Cardiac muscle cell (in vitro differentiated cells and primary cell): ENCODE measurements at regions not wholly inside any gene's neighbourhood (a gene's known extent, or its start where the extent isn't known, plus 50 kb on each side); places are given as distances from the start of the nearest gene placed in this dataset.
A peak's percentile ranks its signal among the peaks of the same experiment; 100 is the strongest.
"Not testable (repeated sequence)": the region's sequence is repeated elsewhere in the genome, so short reads cannot be mapped to it uniquely, and the experiment has no call there.

Experiments used
- DNase-seq, 2 donors: peaks; one replicate each; pipeline versions ENCODE4 v3.0.0 to v3.0.0-alpha.2; 2010 to 2017; ENCODE audit warnings: low read depth in 1 of 2, low spot score in 1 of 2
- H3K27ac ChIP-seq: fragments of 200-600 bp; sonication (generic); 2 replicates; pipeline ENCODE4 v1.5.1; 2016
- H3K27me3 ChIP-seq: fragments of 200-600 bp; sonication (generic); 2 replicates; pipeline ENCODE4 v1.6.0; 2016; ENCODE audit warnings: control low read depth
- H3K36me3 ChIP-seq: fragments of 200-600 bp; sonication (generic); 2 replicates; pipeline ENCODE4 v1.5.1; 2016; ENCODE audit warnings: control low read depth
- H3K4me1 ChIP-seq: fragments of 200-600 bp; sonication (generic); 2 replicates; pipeline ENCODE4 v1.8.1; 2017; ENCODE audit warnings: low read depth, mild to moderate bottlenecking, mixed run types
- H3K4me3 ChIP-seq: fragments of 200-600 bp; sonication (generic); 2 replicates; pipeline ENCODE4 v1.5.1; 2016; ENCODE audit warnings: mild to moderate bottlenecking
- H3K9me3 ChIP-seq: fragments of 200-600 bp; sonication (generic); 2 replicates; pipeline ENCODE4 v1.5.1; 2017; ENCODE audit warnings: low read depth, mild to moderate bottlenecking, control low read depth
- TF ChIP-seq, protein P1 (sequence below): IDR thresholded peaks from 2 replicates; pipeline ENCODE4 v1.5.1; 2012; ENCODE audit warnings: low read depth, mild to moderate bottlenecking, low read length

DNA sequence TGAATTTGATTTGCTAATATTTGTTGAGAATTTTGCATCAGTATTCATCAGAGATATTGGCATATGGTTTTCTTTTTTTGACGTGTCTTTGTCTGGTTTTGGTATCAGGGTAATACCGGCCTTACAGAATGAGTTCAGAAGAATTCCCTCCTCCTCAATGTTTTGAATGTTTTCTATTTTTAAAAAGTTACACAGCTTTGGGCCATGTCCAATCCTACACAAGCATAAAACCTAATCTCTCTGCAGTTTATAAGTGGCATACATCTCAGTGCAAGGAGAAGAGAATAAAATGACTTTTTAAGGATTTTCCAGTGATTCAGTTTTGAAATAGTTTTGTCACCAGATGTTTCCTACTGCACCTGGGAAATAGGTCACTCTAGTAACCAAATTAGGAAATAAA is 185.5 kb downstream of the COL12A1 start:
- TF ChIP-seq, protein P1, sequence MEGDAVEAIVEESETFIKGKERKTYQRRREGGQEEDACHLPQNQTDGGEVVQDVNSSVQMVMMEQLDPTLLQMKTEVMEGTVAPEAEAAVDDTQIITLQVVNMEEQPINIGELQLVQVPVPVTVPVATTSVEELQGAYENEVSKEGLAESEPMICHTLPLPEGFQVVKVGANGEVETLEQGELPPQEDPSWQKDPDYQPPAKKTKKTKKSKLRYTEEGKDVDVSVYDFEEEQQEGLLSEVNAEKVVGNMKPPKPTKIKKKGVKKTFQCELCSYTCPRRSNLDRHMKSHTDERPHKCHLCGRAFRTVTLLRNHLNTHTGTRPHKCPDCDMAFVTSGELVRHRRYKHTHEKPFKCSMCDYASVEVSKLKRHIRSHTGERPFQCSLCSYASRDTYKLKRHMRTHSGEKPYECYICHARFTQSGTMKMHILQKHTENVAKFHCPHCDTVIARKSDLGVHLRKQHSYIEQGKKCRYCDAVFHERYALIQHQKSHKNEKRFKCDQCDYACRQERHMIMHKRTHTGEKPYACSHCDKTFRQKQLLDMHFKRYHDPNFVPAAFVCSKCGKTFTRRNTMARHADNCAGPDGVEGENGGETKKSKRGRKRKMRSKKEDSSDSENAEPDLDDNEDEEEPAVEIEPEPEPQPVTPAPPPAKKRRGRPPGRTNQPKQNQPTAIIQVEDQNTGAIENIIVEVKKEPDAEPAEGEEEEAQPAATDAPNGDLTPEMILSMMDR, result no peak
- H3K27me3 ChIP-seq, result no peaks in the 10 kb centered on the region
- no peaks in the 10 kb centered on the region for H3K4me1 ChIP-seq
- H3K4me3 ChIP-seq, result no peak overlapping the region
- DNase-seq, result no peak
- no peaks in the 10 kb centered on the region for H3K9me3 ChIP-seq
- H3K27ac ChIP-seq, result no peak overlapping the region
- no peaks in the 10 kb centered on the region for H3K36me3 ChIP-seq

DNA sequence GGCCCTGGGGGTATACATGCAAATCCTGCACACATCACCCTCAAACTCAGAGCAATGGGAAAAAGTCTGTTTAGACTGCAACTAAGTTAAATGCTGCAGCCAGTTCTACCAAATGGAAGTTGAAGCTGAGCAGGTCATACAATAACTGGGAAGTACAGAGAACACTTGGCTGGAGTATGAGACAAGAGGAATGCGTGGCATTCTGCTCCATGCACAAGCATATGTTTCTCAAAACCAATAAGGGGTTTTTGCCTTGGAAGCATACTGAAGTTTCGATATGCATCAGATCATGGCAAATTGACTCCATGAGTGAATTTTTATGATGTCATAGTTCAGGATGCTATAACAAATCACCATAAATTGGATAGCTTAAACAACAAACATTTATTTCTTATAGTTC is 193.8 kb downstream of the COL12A1 start:
- no peaks in the 10 kb centered on the region for H3K36me3 ChIP-seq
- DNase-seq, result peak in 1 of 2 donors; percentile 18
- no peak overlapping the region for H3K4me3 ChIP-seq
- H3K27ac ChIP-seq, result no peak overlapping the region
- no peaks in the 10 kb centered on the region for H3K9me3 ChIP-seq
- TF ChIP-seq, protein P1, result no peak
- no peaks in the 10 kb centered on the region for H3K4me1 ChIP-seq
- no peaks in the 10 kb centered on the region for H3K27me3 ChIP-seq

DNA sequence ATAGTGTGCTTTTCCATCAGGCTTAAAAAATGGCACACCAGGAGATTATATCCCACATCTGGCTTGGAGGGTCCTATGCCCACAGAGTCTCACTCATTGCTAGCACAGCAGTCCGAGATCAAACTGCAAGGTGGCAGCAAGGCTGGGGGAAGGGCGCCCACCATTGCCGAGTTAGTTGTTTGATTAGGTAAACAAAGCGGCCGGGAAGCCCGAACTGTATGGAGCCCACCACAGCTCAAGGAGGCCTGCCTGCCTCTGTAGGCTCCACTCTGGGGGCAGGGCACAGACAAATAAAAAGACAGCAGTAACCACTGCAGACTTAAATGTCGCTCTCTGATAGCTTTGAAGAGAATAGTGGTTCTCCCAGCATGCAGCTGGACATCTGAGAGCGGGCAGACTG is 201.9 kb downstream of the COL12A1 start:
- H3K27ac ChIP-seq, H3K4me1 ChIP-seq, H3K27me3 ChIP-seq, H3K36me3 ChIP-seq, H3K9me3 ChIP-seq, DNase-seq, H3K4me3 ChIP-seq: not testable (repeated sequence)

DNA sequence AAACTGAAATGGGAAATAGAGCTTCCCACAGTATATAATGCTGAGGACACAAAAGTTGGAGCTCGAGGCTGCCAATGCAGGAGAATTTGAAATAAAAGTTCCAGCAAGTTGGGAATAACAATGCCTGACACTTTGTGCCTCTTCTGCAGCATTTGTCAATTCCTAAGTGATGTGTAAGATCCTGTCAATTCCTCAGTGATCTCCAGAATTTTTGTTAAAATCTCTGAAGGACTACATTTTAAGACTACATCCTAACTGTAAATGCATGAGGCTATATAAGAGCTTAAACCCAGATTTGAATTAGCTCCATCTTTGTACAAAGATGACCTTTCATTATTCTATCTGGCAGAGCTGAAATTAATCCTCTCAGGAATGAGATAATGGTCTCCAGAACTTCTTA is 208.2 kb downstream of the COL12A1 start:
- Histone ChIP-seq H3K36me3 (no peaks in the 10 kb centered on the region), H3K4me1 (no peaks in the 10 kb centered on the region), H3K27me3 (no peaks in the 10 kb centered on the region), H3K9me3 (no peaks in the 10 kb centered on the region), H3K4me3 (no peak overlapping the region), H3K27ac (no peak overlapping the region)
- DNase-seq, result no peak
- TF ChIP-seq, protein P1, result no peak

DNA sequence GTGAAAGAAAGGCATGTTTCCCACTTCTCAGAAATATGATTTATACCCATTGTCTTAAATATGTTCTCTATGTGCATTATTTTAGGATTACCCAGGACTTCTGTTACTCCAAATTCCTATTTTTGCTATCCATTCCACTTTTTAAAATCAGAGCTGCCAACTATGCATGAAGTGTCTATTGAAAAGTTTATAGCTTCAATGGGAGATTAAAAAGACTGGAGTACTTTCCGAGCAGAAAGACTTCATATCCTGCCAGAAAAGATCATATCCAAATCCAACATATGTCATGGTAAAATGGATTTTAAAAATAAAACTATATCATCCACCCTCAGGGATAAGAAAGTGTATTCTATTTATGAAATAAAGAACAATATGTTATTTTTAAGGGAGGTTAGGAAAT is 212.7 kb downstream of the COL12A1 start:
- Histone ChIP-seq H3K27me3 (no peaks in the 10 kb centered on the region), H3K4me1 (no peaks in the 10 kb centered on the region), H3K9me3 (no peaks in the 10 kb centered on the region), H3K4me3 (no peak overlapping the region), H3K36me3 (no peaks in the 10 kb centered on the region), H3K27ac (no peak overlapping the region)
- TF ChIP-seq, protein P1, result no peak
- no peak for DNase-seq

DNA sequence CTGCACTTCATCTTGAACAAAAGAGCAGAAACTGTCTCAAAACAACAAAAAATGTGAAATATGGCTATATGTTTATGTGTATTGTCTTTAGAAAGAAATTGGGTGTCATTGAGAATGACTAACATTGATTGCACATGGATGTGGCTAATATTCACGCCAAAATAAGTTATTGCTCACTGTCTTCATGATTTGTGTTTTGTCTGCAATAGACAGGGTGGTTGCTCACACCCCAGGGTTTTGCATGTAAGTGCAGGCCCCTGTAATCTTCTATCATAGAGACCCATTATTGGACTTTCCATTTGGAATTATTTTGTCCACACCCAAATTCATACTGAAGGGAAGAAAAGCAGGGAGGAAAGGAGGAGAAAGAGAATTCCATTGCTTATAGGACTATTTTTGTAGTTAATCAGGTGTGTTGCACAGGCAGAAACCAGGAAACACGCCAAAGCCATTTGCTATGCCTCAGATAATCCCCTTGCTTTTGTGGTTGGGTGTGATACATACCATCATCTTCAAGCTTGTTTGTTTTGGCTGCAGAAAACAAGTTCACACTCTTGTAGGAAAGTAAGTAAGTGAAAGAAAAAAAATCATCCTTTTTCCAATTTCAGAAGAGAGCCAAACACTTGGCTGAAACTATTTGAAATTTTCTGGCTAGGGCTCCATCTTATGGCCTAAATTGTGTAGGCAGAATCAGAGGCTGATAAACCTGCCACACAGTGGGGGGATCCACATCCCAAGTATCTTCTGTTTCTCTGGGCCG is 214.1 kb downstream of the COL12A1 start:
- TF ChIP-seq, protein P1, result peak; percentile 39
- Histone ChIP-seq H3K36me3 (no peaks in the 10 kb centered on the region), H3K27me3 (no peaks in the 10 kb centered on the region), H3K4me1 (no peaks in the 10 kb centered on the region), H3K4me3 (no peak overlapping the region), H3K27ac (no peak overlapping the region), H3K9me3 (no peaks in the 10 kb centered on the region)
- DNase-seq, result peak in 1 of 2 donors; percentile 62
